Naive thymus-derived CD4-positive, alpha-beta T cell (primary cell): ENCODE measurements at regions not wholly inside any gene's neighbourhood (a gene's known extent, or its start where the extent isn't known, plus 50 kb on each side); places are given as distances from the start of the nearest gene placed in this dataset.
"Not testable (repeated sequence)": the region's sequence is repeated elsewhere in the genome, so short reads cannot be mapped to it uniquely, and the experiment has no call there.

Experiments
- ATAC-seq: fragments of 150-1000 bp; cut with Tn5 transposase; 2 replicates; pipeline ENCODE4 v1.10.0; 2021; ENCODE audit warnings: mild to moderate bottlenecking, moderate library complexity
- CTCF ChIA-PET: fragments of 350-600 bp; sonication (Branson Sonifier 250); formaldehyde crosslinking; loops from one replicate; lab custom pipeline; 2021; ENCODE audit warnings: antibody characterized with exemption; lab: Charles Lee
- POLR2A ChIA-PET: fragments of 350-600 bp; sonication (Branson Sonifier 250); formaldehyde crosslinking; loops from one replicate; lab custom pipeline; 2021; ENCODE audit warnings: antibody characterized with exemption, inconsistent platforms; lab: Charles Lee
- DNase-seq, 9 donors: peaks; one replicate each; pipeline versions ENCODE4 v3.0.0 to v3.0.0-alpha.2; 2020 to 2022; ENCODE audit warnings: mixed read lengths in 1 of 9
- H3K27ac ChIP-seq: one replicate; pipeline ENCODE4 v1.7.0; 2013; ENCODE audit warnings: mild to moderate bottlenecking, low read depth, low read length, moderate library complexity
- H3K27me3 ChIP-seq, 2 donors: one replicate each; pipeline ENCODE4 v1.7.0; 2013; ENCODE audit warnings: low read length in 2 of 2, mild to moderate bottlenecking in 2 of 2, moderate library complexity in 2 of 2; ENCODE audit not compliant: control insufficient read depth in 2 of 2, insufficient read depth in 2 of 2
- H3K36me3 ChIP-seq, 3 experiments: 1 replicate in 2 of 3; 2 replicates in 1 of 3; pipeline ENCODE4 v1.7.0; 2013; ENCODE audit warnings: low read length in 3 of 3, mild to moderate bottlenecking in 3 of 3, moderate library complexity in 1 of 3; ENCODE audit not compliant: insufficient read depth in 3 of 3, control insufficient read depth in 2 of 3
- H3K4me1 ChIP-seq, 2 donors: one replicate each; pipeline ENCODE4 v1.7.0; 2013; ENCODE audit warnings: low read length in 2 of 2, mild to moderate bottlenecking in 2 of 2, moderate library complexity in 1 of 2; ENCODE audit not compliant: control insufficient read depth in 2 of 2, insufficient read depth in 2 of 2
- H3K4me3 ChIP-seq: 2 replicates; pipeline ENCODE4 v1.7.0; 2013; ENCODE audit warnings: mild to moderate bottlenecking, low read length
- H3K9me3 ChIP-seq, 3 experiments: 1 replicate in 2 of 3; 2 replicates in 1 of 3; pipeline ENCODE4 v1.7.0; 2013; ENCODE audit warnings: low read length in 3 of 3; ENCODE audit not compliant: control insufficient read depth in 2 of 3
- H3K27ac Mint-ChIP-seq, 9 donors: one replicate each; pipeline ENCODE4 v1.8.0; 2020 to 2022; ENCODE audit warnings: mixed read lengths in 9 of 9, mild to moderate bottlenecking in 8 of 9, moderate library complexity in 5 of 9, inconsistent platforms in 2 of 9
- H3K27me3 Mint-ChIP-seq, 5 donors: one replicate each; pipeline ENCODE4 v1.8.0; 2021 to 2022; ENCODE audit warnings: mixed read lengths in 5 of 5, mild to moderate bottlenecking in 1 of 5
- H3K36me3 Mint-ChIP-seq, 5 donors: one replicate each; pipeline ENCODE4 v1.8.0; 2020 to 2022; ENCODE audit warnings: mixed read lengths in 5 of 5, mild to moderate bottlenecking in 3 of 5, inconsistent platforms in 1 of 5
- H3K4me1 Mint-ChIP-seq, 7 donors: one replicate each; pipeline ENCODE4 v1.8.0; 2020 to 2022; ENCODE audit warnings: mixed read lengths in 7 of 7, mild to moderate bottlenecking in 3 of 7, inconsistent platforms in 1 of 7
- H3K4me3 Mint-ChIP-seq, 10 donors: one replicate each; pipeline ENCODE4 v1.8.0; 2020 to 2022; ENCODE audit warnings: mild to moderate bottlenecking in 10 of 10, mixed read lengths in 10 of 10, moderate library complexity in 6 of 10, inconsistent platforms in 2 of 10
- H3K9me3 Mint-ChIP-seq, 11 donors: one replicate each; pipeline ENCODE4 v1.8.0; 2020 to 2022; ENCODE audit warnings: mixed read lengths in 11 of 11, mild to moderate bottlenecking in 4 of 11, inconsistent platforms in 1 of 11, moderate library complexity in 1 of 11
- intact Hi-C, 2 donors: fragments of 100-400 bp; cut with micrococcal nuclease; formaldehyde crosslinking; loops; one replicate each; pipeline ENCODE4 v1.15.1; 2023

GRCh38 chr19:21606326-21606725, 100.9 kb downstream of the ZNF429 start:
- H3K4me3 ChIP-seq, H3K36me3 Mint-ChIP-seq, POLR2A ChIA-PET, H3K27ac ChIP-seq, CTCF ChIA-PET, H3K4me1 ChIP-seq, ATAC-seq, H3K27me3 Mint-ChIP-seq, H3K27me3 ChIP-seq, H3K27ac Mint-ChIP-seq, H3K4me3 Mint-ChIP-seq, H3K9me3 ChIP-seq, DNase-seq, H3K36me3 ChIP-seq: not testable (repeated sequence)
- intact Hi-C loops: loop anchor here in 1 of 2 donors (10.0 kb wide), 1 partner anchor 158 kb away; the partner anchor contains the start of gene ZNF100
- peaks cover 0 to 20% (median 0%) of the 10 kb centered on the region in 11 donors for H3K9me3 Mint-ChIP-seq
- peaks cover 17 to 32% (median 27%) of the 10 kb centered on the region in 7 donors for H3K4me1 Mint-ChIP-seq

DNA sequence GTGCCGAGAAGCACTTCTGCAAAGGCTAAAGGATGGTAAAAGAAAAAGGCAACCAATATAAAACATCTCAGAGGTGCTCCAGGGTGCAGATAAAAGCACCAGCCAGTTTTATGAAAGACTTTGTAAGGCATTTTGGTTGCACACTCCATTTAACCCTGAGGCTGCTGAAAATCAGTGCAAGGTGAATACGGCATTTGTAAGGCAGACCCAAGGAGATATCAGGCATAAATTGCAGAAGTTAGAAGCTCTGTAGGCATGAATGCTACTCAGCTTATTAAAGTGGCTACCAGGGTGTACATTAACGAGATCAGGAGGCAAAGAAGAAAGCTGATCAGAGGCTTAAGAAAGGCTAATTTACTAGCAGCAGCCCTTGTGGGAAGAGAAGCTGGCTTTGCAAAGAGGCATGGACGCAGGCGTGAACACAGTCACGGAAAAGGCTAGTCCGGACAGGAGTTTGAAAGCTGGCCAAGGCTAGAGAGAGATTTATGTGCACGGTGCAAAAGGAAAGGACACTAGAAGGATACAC, 99.6 kb downstream of the ZNF429 start:
- peaks cover 0 to 5% (median 4%) of the 10 kb centered on the region in 5 donors for H3K36me3 Mint-ChIP-seq
- peaks cover 0 to 14% (median 0%) of the 10 kb centered on the region in 11 donors for H3K9me3 Mint-ChIP-seq
- Histone ChIP-seq H3K4me3 (peak overlapping the region; percentile 65), H3K27ac (peak overlapping the region; percentile 73), H3K4me1 (peaks cover 0 to 9% of the 10 kb centered on the region in 2 donors), H3K27me3 (no peaks in the 10 kb centered on the region), H3K36me3 (no peaks in the 10 kb centered on the region), H3K9me3 (no peaks in the 10 kb centered on the region)
- no peak for ATAC-seq
- ChIA-PET CTCF (interaction anchor here (1.9 kb wide), 1 partner anchor 100 kb away, joined by 5 read pairs; the partner anchor contains the start of gene ZNF429), POLR2A (interaction anchor here (0.6 to 1.9 kb wide), 9 partner anchors 14 to 1936 kb away, joined by 3 to 22 read pairs (median 4); partner anchors contain the start of genes ZNF100, ZNF101, ZNF429 and ZNF430)
- peak overlapping the region; percentile 84 to 97 (median 96) for H3K27ac Mint-ChIP-seq
- peaks cover 17 to 31% (median 23%) of the 10 kb centered on the region in 7 donors for H3K4me1 Mint-ChIP-seq
- H3K27me3 Mint-ChIP-seq: no peaks in the 10 kb centered on the region
- intact Hi-C loops: loop anchor here in 1 of 2 donors (1.0 to 10.0 kb wide), 4 partner anchors 24 to 160 kb away; partner anchors contain the start of genes ZNF100 and ZNF429
- peak overlapping the region; percentile 80 to 96 (median 92) for H3K4me3 Mint-ChIP-seq
- DNase-seq: no peak
